Inferior parietal cortex (tissue), 1 donor: ENCODE measurements at regions not wholly inside any gene's neighbourhood (a gene's known extent, or its start where the extent isn't known, plus 50 kb on each side); places are given as distances from the start of the nearest gene placed in this dataset.
"Not testable (repeated sequence)": the region's sequence is repeated elsewhere in the genome, so short reads cannot be mapped to it uniquely, and the experiment has no call there.

ENCODE experiments used
- DNase-seq: peaks from one replicate; pipeline ENCODE4 v3.0.0-alpha.2; 2016; ENCODE audit errors: extremely low spot score

- DNase-seq = no peak
Observed at GRCh38 chr2:75326645-75327044, 127.3 kb upstream of the TACR1 start.

GRCh38 chr2:75325594-75325993 lies 126.3 kb upstream of the TACR1 start:
- DNase-seq = no peak

- DNase-seq = no peak
Observed at GRCh38 chr2:75324861-75325284, 125.6 kb upstream of the TACR1 start.

- DNase-seq = no peak
Observed at GRCh38 chr2:75324141-75324540, 124.8 kb upstream of the TACR1 start.

- no peak for DNase-seq
Observed at GRCh38 chr2:75321599-75321922, 122.2 kb upstream of the TACR1 start.

GRCh38 chr2:75320898-75321598 lies 121.7 kb upstream of the TACR1 start:
- no peak for DNase-seq

- DNase-seq = no peak
Observed at GRCh38 chr2:75319951-75320350, 120.6 kb upstream of the TACR1 start.

GRCh38 chr2:75317802-75318201 lies 118.5 kb upstream of the TACR1 start:
- no peak for DNase-seq

- DNase-seq = no peak
Observed at GRCh38 chr2:75317316-75317715, 118.0 kb upstream of the TACR1 start.

GRCh38 chr2:75315436-75315835 lies 116.1 kb upstream of the TACR1 start:
- no peak for DNase-seq

GRCh38 chr2:75311993-75312392 lies 112.7 kb upstream of the TACR1 start:
- DNase-seq = no peak

- DNase-seq = no peak
Observed at GRCh38 chr2:75311521-75311920, 112.2 kb upstream of the TACR1 start.

- DNase-seq = no peak
Observed at GRCh38 chr2:75310876-75311275, 111.6 kb upstream of the TACR1 start.

GRCh38 chr2:75309596-75310463 lies 110.5 kb upstream of the TACR1 start:
- DNase-seq = no peak

GRCh38 chr2:75303227-75303626 lies 103.9 kb upstream of the TACR1 start:
- no peak for DNase-seq

- no peak for DNase-seq
Observed at GRCh38 chr2:75294362-75294761, 95.0 kb upstream of the TACR1 start.

GRCh38 chr2:75292826-75293225 lies 93.5 kb upstream of the TACR1 start:
- DNase-seq = no peak

- DNase-seq = no peak
Observed at GRCh38 chr2:75290600-75291150, 91.4 kb upstream of the TACR1 start.

GRCh38 chr2:75289771-75290170 lies 90.5 kb upstream of the TACR1 start:
- no peak for DNase-seq

GRCh38 chr2:75289178-75289577 lies 89.9 kb upstream of the TACR1 start:
- DNase-seq = not testable (repeated sequence)

GRCh38 chr2:75288760-75289159 lies 89.4 kb upstream of the TACR1 start:
- no peak for DNase-seq

- no peak for DNase-seq
Observed at GRCh38 chr2:75287624-75288316, 88.5 kb upstream of the TACR1 start.
